ENCODE measurements at regions not wholly inside any gene's neighbourhood (a gene's known extent, or its start where the extent isn't known, plus 50 kb on each side); places are given as distances from the start of the nearest gene placed in this dataset.
"Not testable (repeated sequence)": the region's sequence is repeated elsewhere in the genome, so short reads cannot be mapped to it uniquely, and the experiment has no call there.

GRCh38 chr3:191637611-191638010 is 176.6 kb downstream of the PYDC2 start:
- intact Hi-C loops (cut with DNase I): no loop called here
- no peak for DNase-seq

GRCh38 chr3:191641789-191642188 is 180.8 kb downstream of the PYDC2 start:
- intact Hi-C loops (cut with DNase I): no loop called here
- no peak for DNase-seq

GRCh38 chr3:191644291-191644690 is 183.3 kb downstream of the PYDC2 start:
- no peak for DNase-seq
- intact Hi-C loops (cut with DNase I): no loop called here

- intact Hi-C loops (cut with DNase I): no loop called here
- DNase-seq: no peak
Measured at GRCh38 chr3:191646242-191646641, 185.3 kb downstream of the PYDC2 start.

- intact Hi-C loops (cut with DNase I): no loop called here
- no peak for DNase-seq
Measured at GRCh38 chr3:191648787-191649186, 187.8 kb downstream of the PYDC2 start.

- DNase-seq: no peak
- intact Hi-C loops (cut with DNase I): no loop called here
Measured at GRCh38 chr3:191649626-191650025, 188.7 kb downstream of the PYDC2 start.

GRCh38 chr3:191658781-191659419 is 197.9 kb downstream of the PYDC2 start:
- intact Hi-C loops (cut with DNase I); DNase-seq: not testable (repeated sequence)

GRCh38 chr3:191662150-191662549 is 201.2 kb downstream of the PYDC2 start:
- intact Hi-C loops (cut with DNase I); DNase-seq: not testable (repeated sequence)

- DNase-seq: no peak
- intact Hi-C loops (cut with DNase I): no loop called here
Measured at GRCh38 chr3:191680989-191681597, 220.1 kb downstream of the PYDC2 start.

GRCh38 chr3:191682961-191683360 is 222.0 kb downstream of the PYDC2 start:
- DNase-seq: no peak
- intact Hi-C loops (cut with DNase I): no loop called here

- intact Hi-C loops (cut with DNase I): no loop called here
Measured at GRCh38 chr3:191686626-191687025, 225.7 kb downstream of the PYDC2 start.

GRCh38 chr3:191688756-191689433 is 227.9 kb downstream of the PYDC2 start:
- intact Hi-C loops (cut with DNase I): no loop called here
- no peak for DNase-seq

More at GRCh38 chr3:191686626-191687025, 225.7 kb downstream of the PYDC2 start:
- DNase-seq: no peak

GRCh38 chr3:191691184-191691583 is 230.2 kb downstream of the PYDC2 start:
- intact Hi-C loops (cut with DNase I); DNase-seq: not testable (repeated sequence)

- intact Hi-C loops (cut with DNase I): no loop called here
- no peak for DNase-seq
Measured at GRCh38 chr3:191695131-191695814, 234.3 kb downstream of the PYDC2 start.

GRCh38 chr3:191695815-191696153 is 234.8 kb downstream of the PYDC2 start:
- DNase-seq: no peak
- intact Hi-C loops (cut with DNase I): no loop called here

- no peak for DNase-seq
- intact Hi-C loops (cut with DNase I): no loop called here
Measured at GRCh38 chr3:191696348-191696747, 235.4 kb downstream of the PYDC2 start.

- no peak for DNase-seq
- intact Hi-C loops (cut with DNase I): no loop called here
Measured at GRCh38 chr3:191699546-191699945, 238.6 kb downstream of the PYDC2 start.

- no peak for DNase-seq
Measured at GRCh38 chr3:191702121-191702520, 241.2 kb downstream of the PYDC2 start.

GRCh38 chr3:191707817-191708216 is 246.9 kb downstream of the PYDC2 start:
- DNase-seq: no peak
- intact Hi-C loops (cut with DNase I): no loop called here

More at GRCh38 chr3:191702121-191702520, 241.2 kb downstream of the PYDC2 start:
- intact Hi-C loops (cut with DNase I): no loop called here

- no peak for DNase-seq
- intact Hi-C loops (cut with DNase I): no loop called here
Measured at GRCh38 chr3:191715585-191715984, 254.6 kb downstream of the PYDC2 start.

All from head of caudate nucleus (tissue), 42 donors.